Karpas-422 (cell line): ENCODE measurements at regions not wholly inside any gene's neighbourhood (a gene's known extent, or its start where the extent isn't known, plus 50 kb on each side); places are given as distances from the start of the nearest gene placed in this dataset.

ENCODE experiments used
- DNase-seq: peaks from one replicate; pipeline ENCODE4 v3.0.0-alpha.2; 2015
- H2AFZ ChIP-seq: fragments of 200-600 bp; sonication (generic); 2 replicates; pipeline ENCODE4 v1.6.1; 2014; ENCODE audit warnings: antibody characterized with exemption, low read length, mixed read lengths
- H3K27ac ChIP-seq: fragments of 200-600 bp; sonication (generic); 2 replicates; pipeline ENCODE4 v1.5.1; 2014; ENCODE audit warnings: mild to moderate bottlenecking, low read length, moderate library complexity
- H3K27me3 ChIP-seq: fragments of 200-600 bp; sonication (generic); 2 replicates; pipeline ENCODE4 v1.6.1; 2014; ENCODE audit warnings: low read length, mixed read lengths
- H3K36me3 ChIP-seq: fragments of 200-600 bp; sonication (generic); 2 replicates; pipeline ENCODE4 v1.6.1; 2014; ENCODE audit warnings: low read length, mixed read lengths; ENCODE audit not compliant: insufficient read depth
- H3K4me1 ChIP-seq: fragments of 200-600 bp; sonication (generic); 2 replicates; pipeline ENCODE4 v1.6.1; 2014; ENCODE audit warnings: mild to moderate bottlenecking, low read length, mixed read lengths
- H3K4me2 ChIP-seq: fragments of 200-600 bp; sonication (generic); 2 replicates; pipeline ENCODE4 v1.6.1; 2014; ENCODE audit warnings: low read length, low read depth, mild to moderate bottlenecking; ENCODE audit not compliant: poor library complexity, severe bottlenecking
- H3K4me3 ChIP-seq: fragments of 200-600 bp; sonication (generic); 2 replicates; pipeline ENCODE4 v1.5.1; 2014; ENCODE audit warnings: mild to moderate bottlenecking, antibody characterized with exemption, low read length, mixed read lengths
- H3K79me2 ChIP-seq: fragments of 200-600 bp; sonication (generic); 2 replicates; pipeline ENCODE4 v1.6.1; 2014; ENCODE audit warnings: mild to moderate bottlenecking, low read length, mixed read lengths
- H3K9ac ChIP-seq: fragments of 200-600 bp; sonication (generic); 2 replicates; pipeline ENCODE4 v1.6.0; 2014; ENCODE audit warnings: low read length
- H3K9me2 ChIP-seq: fragments of 200-600 bp; sonication (generic), shearing (Covaris generic); replicated peaks from 2 replicates; pipeline ENCODE4 v1.6.0; 2014; ENCODE audit warnings: mild to moderate bottlenecking, low read length, moderate library complexity; ENCODE audit not compliant: insufficient read depth
- H3K9me3 ChIP-seq: fragments of 300-700, 200-600 bp; sonication (generic); 2 replicates; pipeline ENCODE4 v1.6.1; 2014; ENCODE audit warnings: low read length, mixed read lengths
- H4K20me1 ChIP-seq: fragments of 200-600 bp; sonication (generic); 2 replicates; pipeline ENCODE4 v1.6.1; 2014; ENCODE audit warnings: mild to moderate bottlenecking, antibody characterized with exemption, low read length, low read depth; ENCODE audit not compliant: insufficient read depth

GRCh38 chr2:121146630-121147029 lies 138.4 kb downstream of the TFCP2L1 start:
- 0 out of 2 replicates have a peak, but pooled peaks cover 2% of the 10 kb centered on the region for H3K4me1 ChIP-seq
- no peaks in the 10 kb centered on the region for H3K27me3 ChIP-seq
- H3K4me2 ChIP-seq: no peak overlapping the region
- H4K20me1 ChIP-seq: no peaks in the 10 kb centered on the region
- H2AFZ ChIP-seq: no peak overlapping the region
- H3K9ac ChIP-seq: no peak overlapping the region
- H3K27ac ChIP-seq: no peak overlapping the region
- H3K9me2 ChIP-seq: no peaks in the 10 kb centered on the region
- no peaks in the 10 kb centered on the region for H3K79me2 ChIP-seq
- no peak overlapping the region for H3K4me3 ChIP-seq
- no peak for DNase-seq
- H3K36me3 ChIP-seq: no peaks in the 10 kb centered on the region
- no peaks in the 10 kb centered on the region for H3K9me3 ChIP-seq

GRCh38 chr2:121147766-121148165 lies 137.2 kb downstream of the TFCP2L1 start:
- Histone ChIP-seq H3K4me3 (no peak overlapping the region), H3K27me3 (no peaks in the 10 kb centered on the region), H3K4me2 (no peak overlapping the region), H3K79me2 (no peaks in the 10 kb centered on the region), H3K4me1 (0 out of 2 replicates have a peak, but pooled peaks cover 2% of the 10 kb centered on the region), H4K20me1 (no peaks in the 10 kb centered on the region), H3K27ac (no peak overlapping the region), H3K9me2 (no peaks in the 10 kb centered on the region), H2AFZ (no peak overlapping the region), H3K9me3 (no peaks in the 10 kb centered on the region), H3K36me3 (no peaks in the 10 kb centered on the region), H3K9ac (no peak overlapping the region)
- DNase-seq: no peak

GRCh38 chr2:121148481-121148880 lies 136.5 kb downstream of the TFCP2L1 start:
- no peaks in the 10 kb centered on the region for H4K20me1 ChIP-seq
- H3K4me3 ChIP-seq: no peak overlapping the region
- no peaks in the 10 kb centered on the region for H3K36me3 ChIP-seq
- H3K4me1 ChIP-seq: 0 out of 2 replicates have a peak, but pooled peaks cover 2% of the 10 kb centered on the region
- H2AFZ ChIP-seq: no peak overlapping the region
- H3K9me3 ChIP-seq: no peaks in the 10 kb centered on the region
- H3K27ac ChIP-seq: no peak overlapping the region
- H3K9ac ChIP-seq: no peak overlapping the region
- no peaks in the 10 kb centered on the region for H3K79me2 ChIP-seq
- no peaks in the 10 kb centered on the region for H3K27me3 ChIP-seq
- H3K4me2 ChIP-seq: no peak overlapping the region
- no peaks in the 10 kb centered on the region for H3K9me2 ChIP-seq
- no peak for DNase-seq

- Histone ChIP-seq H3K9ac (no peak overlapping the region), H3K36me3 (no peaks in the 10 kb centered on the region), H3K4me2 (no peak overlapping the region), H3K4me1 (0 out of 2 replicates have a peak, but pooled peaks cover 2% of the 10 kb centered on the region), H3K27me3 (no peaks in the 10 kb centered on the region), H3K9me3 (no peaks in the 10 kb centered on the region), H3K79me2 (no peaks in the 10 kb centered on the region), H3K9me2 (no peaks in the 10 kb centered on the region), H3K4me3 (no peak overlapping the region), H4K20me1 (no peaks in the 10 kb centered on the region), H2AFZ (no peak overlapping the region), H3K27ac (no peak overlapping the region)
- DNase-seq: no peak
Measured at GRCh38 chr2:121149384-121149783, 135.6 kb downstream of the TFCP2L1 start.

- H3K27ac ChIP-seq: no peak overlapping the region
- no peaks in the 10 kb centered on the region for H3K9me2 ChIP-seq
- no peak overlapping the region for H3K9ac ChIP-seq
- H3K36me3 ChIP-seq: no peaks in the 10 kb centered on the region
- H3K79me2 ChIP-seq: no peaks in the 10 kb centered on the region
- no peaks in the 10 kb centered on the region for H3K27me3 ChIP-seq
- no peak overlapping the region for H3K4me2 ChIP-seq
- no peak overlapping the region for H3K4me3 ChIP-seq
- H3K4me1 ChIP-seq: 0 out of 2 replicates have a peak, but pooled peaks cover 2% of the 10 kb centered on the region
- no peaks in the 10 kb centered on the region for H4K20me1 ChIP-seq
- DNase-seq: no peak
- H2AFZ ChIP-seq: no peak overlapping the region
- no peaks in the 10 kb centered on the region for H3K9me3 ChIP-seq
Measured at GRCh38 chr2:121150126-121150525, 134.9 kb downstream of the TFCP2L1 start.

GRCh38 chr2:121150713-121151112 lies 134.3 kb downstream of the TFCP2L1 start:
- H3K9me3 ChIP-seq: no peaks in the 10 kb centered on the region
- no peaks in the 10 kb centered on the region for H3K27me3 ChIP-seq
- no peaks in the 10 kb centered on the region for H3K36me3 ChIP-seq
- no peaks in the 10 kb centered on the region for H3K9me2 ChIP-seq
- H3K27ac ChIP-seq: no peak overlapping the region
- no peaks in the 10 kb centered on the region for H3K79me2 ChIP-seq
- no peak overlapping the region for H3K9ac ChIP-seq
- DNase-seq: no peak
- no peak overlapping the region for H3K4me3 ChIP-seq
- no peaks in the 10 kb centered on the region for H4K20me1 ChIP-seq
- H2AFZ ChIP-seq: no peak overlapping the region
- H3K4me1 ChIP-seq: 0 out of 2 replicates have a peak, but pooled peaks cover 2% of the 10 kb centered on the region
- no peak overlapping the region for H3K4me2 ChIP-seq

GRCh38 chr2:121151311-121152109 lies 133.5 kb downstream of the TFCP2L1 start:
- H2AFZ ChIP-seq: no peak overlapping the region
- no peaks in the 10 kb centered on the region for H3K9me3 ChIP-seq
- DNase-seq: peak; percentile 32
- no peaks in the 10 kb centered on the region for H3K9me2 ChIP-seq
- no peaks in the 10 kb centered on the region for H3K36me3 ChIP-seq
- H3K27ac ChIP-seq: no peak overlapping the region
- H3K4me1 ChIP-seq: 0 out of 2 replicates have a peak, but pooled peaks cover 2% of the 10 kb centered on the region
- no peak overlapping the region for H3K4me3 ChIP-seq
- no peak overlapping the region for H3K9ac ChIP-seq
- H3K79me2 ChIP-seq: no peaks in the 10 kb centered on the region
- H4K20me1 ChIP-seq: no peaks in the 10 kb centered on the region
- H3K4me2 ChIP-seq: no peak overlapping the region
- H3K27me3 ChIP-seq: no peaks in the 10 kb centered on the region

- H2AFZ ChIP-seq: no peak overlapping the region
- no peak overlapping the region for H3K4me2 ChIP-seq
- H3K4me1 ChIP-seq: 0 out of 2 replicates have a peak, but pooled peaks cover 1% of the 10 kb centered on the region
- no peaks in the 10 kb centered on the region for H4K20me1 ChIP-seq
- H3K9me2 ChIP-seq: no peaks in the 10 kb centered on the region
- no peaks in the 10 kb centered on the region for H3K27me3 ChIP-seq
- 0 out of 2 replicates have a peak, but pooled peaks cover 2% of the 10 kb centered on the region for H3K9me3 ChIP-seq
- H3K4me3 ChIP-seq: no peak overlapping the region
- H3K27ac ChIP-seq: no peak overlapping the region
- no peak overlapping the region for H3K9ac ChIP-seq
- H3K36me3 ChIP-seq: no peaks in the 10 kb centered on the region
- H3K79me2 ChIP-seq: no peaks in the 10 kb centered on the region
- peak; percentile 5 for DNase-seq
Measured at GRCh38 chr2:121152861-121153260, 132.1 kb downstream of the TFCP2L1 start.
